IPS DF 6.9 (cell line): ENCODE measurements at regions not wholly inside any gene's neighbourhood (a gene's known extent, or its start where the extent isn't known, plus 50 kb on each side); places are given as distances from the start of the nearest gene placed in this dataset.

Experiments used
- DNase-seq: peaks from one replicate; pipeline ENCODE4 v3.0.0-alpha.2; 2013; ENCODE audit warnings: low read depth, low spot score
- H3K27ac ChIP-seq: one replicate; pipeline ENCODE4 v1.5.1; 2013; ENCODE audit warnings: low read length, control low read depth
- H3K27me3 ChIP-seq: 2 replicates; pipeline ENCODE4 v1.6.1; 2013; ENCODE audit warnings: mild to moderate bottlenecking, low read length; ENCODE audit not compliant: control insufficient read depth, insufficient read depth
- H3K36me3 ChIP-seq: 2 replicates; pipeline ENCODE4 v1.6.1; 2013; ENCODE audit warnings: low read length; ENCODE audit not compliant: control insufficient read depth, insufficient read depth
- H3K4me1 ChIP-seq: 2 replicates; pipeline ENCODE4 v1.6.1; 2013; ENCODE audit warnings: low read length; ENCODE audit not compliant: control insufficient read depth, insufficient read depth
- H3K4me3 ChIP-seq: 2 replicates; pipeline ENCODE4 v1.5.1; 2013; ENCODE audit warnings: mild to moderate bottlenecking, low read length
- H3K9me3 ChIP-seq: 2 replicates; pipeline ENCODE4 v1.6.1; 2013; ENCODE audit warnings: low read length, inconsistent platforms; ENCODE audit not compliant: control insufficient read depth, insufficient read depth
- WGBS: extraction: QIAGEN DNeasy Blood & Tissue Kit; methylation state at CpG from one replicate; pipeline ENCODE4 v1.1.7; 2013; ENCODE audit warnings: mixed read lengths, missing lambda C conversion rate; ENCODE audit not compliant: insufficient read length, insufficient coverage; 5-methylcytosine and 5-hydroxymethylcytosine counted together

- no peak for DNase-seq
- H3K9me3 ChIP-seq: no peaks in the 10 kb centered on the region
- no CpG with 5 or more reads among the region's 3 CpGs for WGBS
- H3K36me3 ChIP-seq: no peaks in the 10 kb centered on the region; the same call in 1 of the 2 replicates
- H3K27me3 ChIP-seq: no peaks in the 10 kb centered on the region
- H3K4me1 ChIP-seq: no peaks in the 10 kb centered on the region; the same call in 1 of the 2 replicates
- H3K27ac ChIP-seq: no peak overlapping the region
- H3K4me3 ChIP-seq: no peak overlapping the region
These were observed 403.3 kb downstream of the SHANK2 start for GRCh38 chr11:70849031-70849430.

DNA sequence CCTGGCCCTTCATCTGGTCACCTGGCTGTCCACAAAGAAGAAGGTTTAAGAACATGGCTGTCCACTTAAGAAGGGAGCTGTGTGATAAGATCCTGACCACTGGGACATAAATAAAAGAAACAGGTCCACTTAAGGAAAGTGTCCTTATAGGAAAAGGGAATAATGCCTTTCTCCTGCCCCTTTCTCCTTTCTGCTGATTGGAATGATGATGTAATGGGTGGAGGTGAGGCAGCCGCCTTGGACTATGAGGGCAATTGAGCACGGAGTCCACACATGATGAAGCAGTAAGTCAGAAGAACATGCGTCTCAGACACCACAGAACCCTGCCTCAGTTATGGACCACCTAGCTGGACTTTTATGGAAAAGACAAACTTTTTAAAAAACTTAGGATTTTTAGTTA, 401.1 kb downstream of the SHANK2 start:
- Histone ChIP-seq H3K9me3 (no peaks in the 10 kb centered on the region), H3K36me3 (no peaks in the 10 kb centered on the region; the same call in 1 of the 2 replicates), H3K27ac (no peak overlapping the region), H3K4me1 (no peaks in the 10 kb centered on the region; the same call in 1 of the 2 replicates), H3K27me3 (no peaks in the 10 kb centered on the region), H3K4me3 (no peak overlapping the region)
- DNase-seq: no peak
- no CpG with 5 or more reads among the region's 3 CpGs for WGBS

GRCh38 chr11:70851907-70852306, 400.5 kb downstream of the SHANK2 start:
- no CpG with 5 or more reads among the region's 10 CpGs for WGBS
- Histone ChIP-seq H3K4me1 (no peaks in the 10 kb centered on the region; the same call in 1 of the 2 replicates), H3K27ac (no peak overlapping the region), H3K4me3 (no peak overlapping the region), H3K9me3 (no peaks in the 10 kb centered on the region), H3K36me3 (no peaks in the 10 kb centered on the region; the same call in 1 of the 2 replicates), H3K27me3 (no peaks in the 10 kb centered on the region)
- no peak for DNase-seq

DNA sequence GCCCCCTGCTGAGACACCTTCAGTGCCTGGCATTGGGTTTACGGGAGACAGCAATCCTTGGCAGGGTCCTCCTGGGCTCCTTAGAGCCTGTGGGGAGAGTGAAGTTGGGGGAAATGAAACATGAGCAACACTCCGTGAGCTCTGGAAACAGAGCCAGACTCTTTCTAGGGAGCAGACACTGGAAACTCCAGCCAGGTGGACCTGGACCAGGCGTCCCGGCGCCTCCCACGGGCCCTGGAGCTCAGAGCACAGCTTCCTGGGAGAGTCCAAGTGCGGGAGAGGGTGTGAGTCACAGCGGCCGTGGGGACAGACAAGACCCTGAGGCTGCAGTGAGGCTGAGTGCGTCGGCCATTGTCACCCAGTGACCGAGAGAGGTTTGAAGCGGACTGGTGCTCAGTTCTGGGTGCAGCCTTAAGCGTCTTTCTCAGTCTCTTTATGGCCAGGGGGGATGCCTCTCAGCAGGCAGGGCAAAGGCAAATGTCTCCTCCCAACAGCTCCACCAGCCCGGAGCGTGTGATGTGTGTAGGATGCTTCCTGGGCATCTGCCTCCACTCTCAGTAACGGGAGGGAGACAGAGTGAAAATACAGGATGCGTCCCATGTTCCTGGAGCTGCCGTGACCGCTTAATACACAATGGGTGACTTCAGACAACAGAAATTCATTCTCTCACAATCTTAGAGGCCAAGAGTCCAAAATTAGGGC, 399.2 kb downstream of the SHANK2 start:
- no CpG with 5 or more reads among the region's 20 CpGs for WGBS
- no peak for DNase-seq
- Histone ChIP-seq H3K36me3 (no peaks in the 10 kb centered on the region), H3K4me1 (no peaks in the 10 kb centered on the region), H3K9me3 (no peaks in the 10 kb centered on the region), H3K27ac (no peak overlapping the region), H3K27me3 (no peaks in the 10 kb centered on the region), H3K4me3 (no peak overlapping the region)

GRCh38 chr11:70853770-70854108, 398.6 kb downstream of the SHANK2 start:
- Histone ChIP-seq H3K4me3 (no peak overlapping the region), H3K4me1 (no peaks in the 10 kb centered on the region), H3K27ac (no peak overlapping the region), H3K27me3 (no peaks in the 10 kb centered on the region), H3K9me3 (no peaks in the 10 kb centered on the region), H3K36me3 (no peaks in the 10 kb centered on the region)
- no CpG with 5 or more reads among the region's 2 CpGs for WGBS
- DNase-seq: no peak

GRCh38 chr11:70854201-70854600, 398.2 kb downstream of the SHANK2 start:
- Histone ChIP-seq H3K27ac (no peak overlapping the region), H3K9me3 (no peaks in the 10 kb centered on the region), H3K4me1 (no peaks in the 10 kb centered on the region), H3K4me3 (no peak overlapping the region), H3K27me3 (no peaks in the 10 kb centered on the region), H3K36me3 (no peaks in the 10 kb centered on the region)
- no CpG with 5 or more reads among the region's 3 CpGs for WGBS
- no peak for DNase-seq

GRCh38 chr11:70854901-70855556, 397.3 kb downstream of the SHANK2 start:
- no peaks in the 10 kb centered on the region; the same call in 1 of the 2 replicates for H3K4me1 ChIP-seq
- H3K36me3 ChIP-seq: no peaks in the 10 kb centered on the region
- no peak overlapping the region for H3K4me3 ChIP-seq
- no peak overlapping the region for H3K27ac ChIP-seq
- DNase-seq: no peak
- no CpG with 5 or more reads among the region's 6 CpGs for WGBS
- H3K27me3 ChIP-seq: no peaks in the 10 kb centered on the region
- H3K9me3 ChIP-seq: no peaks in the 10 kb centered on the region

GRCh38 chr11:70857894-70858293, 394.5 kb downstream of the SHANK2 start:
- H3K27ac ChIP-seq: no peak overlapping the region
- no peaks in the 10 kb centered on the region for H3K9me3 ChIP-seq
- no CpG with 5 or more reads among the region's 3 CpGs for WGBS
- no peak for DNase-seq
- H3K27me3 ChIP-seq: no peaks in the 10 kb centered on the region
- H3K36me3 ChIP-seq: no peaks in the 10 kb centered on the region
- no peaks in the 10 kb centered on the region; the same call in 1 of the 2 replicates for H3K4me1 ChIP-seq
- no peak overlapping the region for H3K4me3 ChIP-seq

GRCh38 chr11:70859180-70859579, 393.2 kb downstream of the SHANK2 start:
- WGBS: 100% methylated on average over 4 of the region's 4 CpGs
- no peaks in the 10 kb centered on the region for H3K27me3 ChIP-seq
- no peaks in the 10 kb centered on the region for H3K36me3 ChIP-seq
- no peaks in the 10 kb centered on the region; the same call in 1 of the 2 replicates for H3K4me1 ChIP-seq
- no peak overlapping the region for H3K27ac ChIP-seq
- H3K9me3 ChIP-seq: no peaks in the 10 kb centered on the region
- no peak for DNase-seq
- no peak overlapping the region for H3K4me3 ChIP-seq

DNA sequence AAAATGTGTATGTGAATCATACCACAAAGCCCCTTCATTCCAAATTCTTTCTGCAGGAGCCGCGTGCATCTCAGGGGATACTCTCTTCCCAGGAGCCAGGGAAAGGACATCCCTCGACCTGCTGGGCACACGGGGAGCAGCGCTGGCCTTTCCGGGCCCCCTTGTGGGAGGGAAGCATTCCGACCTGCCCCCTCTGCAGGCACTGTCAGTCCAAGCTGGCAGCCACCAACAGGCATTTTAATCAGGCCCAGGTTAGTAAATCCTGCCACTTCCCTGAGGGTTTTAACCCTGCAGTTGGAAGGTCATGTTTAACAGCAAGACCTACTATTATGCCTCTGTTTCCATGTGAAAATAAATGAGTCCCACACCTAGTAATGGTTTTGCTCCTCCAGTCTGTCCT, 391.5 kb downstream of the SHANK2 start:
- no peak for DNase-seq
- Histone ChIP-seq H3K27me3 (no peaks in the 10 kb centered on the region), H3K9me3 (no peaks in the 10 kb centered on the region), H3K36me3 (no peaks in the 10 kb centered on the region), H3K4me3 (no peak overlapping the region), H3K4me1 (no peaks in the 10 kb centered on the region; the same call in 1 of the 2 replicates), H3K27ac (no peak overlapping the region)
- no CpG with 5 or more reads among the region's 7 CpGs for WGBS
